ENCODE measurements at regions not wholly inside any gene's neighbourhood (a gene's known extent, or its start where the extent isn't known, plus 50 kb on each side); places are given as distances from the start of the nearest gene placed in this dataset.

- TF ChIP-seq REST (IDR thresholded peaks at IDR 0.05; ENCODE audit: insufficient read depth in 1 of 2, low read depth in 2 of 2, low read length in 2 of 2) (no peak), POLR2AphosphoS5 (IDR thresholded peaks at IDR 0.05; ENCODE audit: low read depth, low read length) (no peak), FOXP2 (optimal IDR thresholded peaks at IDR 0.05; ENCODE audit: borderline replicate concordance, extremely low read depth, extremely low read length, insufficient read depth) (no peak), TAF1 (IDR thresholded peaks at IDR 0.05; ENCODE audit: borderline replicate concordance, insufficient read depth, low read length) (no peak), SIN3A (IDR thresholded peaks at IDR 0.05; ENCODE audit: borderline replicate concordance, insufficient read depth, low read length) (no peak)
Measured at GRCh38 chr6:56724455-56724854, 81.8 kb upstream of the DST start.

GRCh38 chr6:56720882-56721281, 78.2 kb upstream of the DST start:
- TF ChIP-seq SIN3A (IDR thresholded peaks at IDR 0.05; ENCODE audit: borderline replicate concordance, insufficient read depth, low read length) (no peak), POLR2AphosphoS5 (IDR thresholded peaks at IDR 0.05; ENCODE audit: low read depth, low read length) (no peak), REST (IDR thresholded peaks at IDR 0.05; ENCODE audit: insufficient read depth in 1 of 2, low read depth in 2 of 2, low read length in 2 of 2) (no peak), TAF1 (IDR thresholded peaks at IDR 0.05; ENCODE audit: borderline replicate concordance, insufficient read depth, low read length) (no peak), FOXP2 (optimal IDR thresholded peaks at IDR 0.05; ENCODE audit: borderline replicate concordance, extremely low read depth, extremely low read length, insufficient read depth) (no peak)

GRCh38 chr6:56718236-56718635, 75.5 kb upstream of the DST start:
- TF ChIP-seq TAF1 (IDR thresholded peaks at IDR 0.05; ENCODE audit: borderline replicate concordance, insufficient read depth, low read length) (no peak), FOXP2 (optimal IDR thresholded peaks at IDR 0.05; ENCODE audit: borderline replicate concordance, extremely low read depth, extremely low read length, insufficient read depth) (no peak)

GRCh38 chr6:56716229-56716628, 73.5 kb upstream of the DST start:
- TF ChIP-seq POLR2AphosphoS5 (IDR thresholded peaks at IDR 0.05; ENCODE audit: low read depth, low read length) (no peak), FOXP2 (optimal IDR thresholded peaks at IDR 0.05; ENCODE audit: borderline replicate concordance, extremely low read depth, extremely low read length, insufficient read depth) (no peak), TAF1 (IDR thresholded peaks at IDR 0.05; ENCODE audit: borderline replicate concordance, insufficient read depth, low read length) (no peak)

GRCh38 chr6:56715741-56716140, 73.1 kb upstream of the DST start:
- TF ChIP-seq POLR2AphosphoS5 (IDR thresholded peaks at IDR 0.05; ENCODE audit: low read depth, low read length) (no peak), REST (IDR thresholded peaks at IDR 0.05; ENCODE audit: insufficient read depth in 1 of 2, low read depth in 2 of 2, low read length in 2 of 2) (no peak), FOXP2 (optimal IDR thresholded peaks at IDR 0.05; ENCODE audit: borderline replicate concordance, extremely low read depth, extremely low read length, insufficient read depth) (no peak), SIN3A (IDR thresholded peaks at IDR 0.05; ENCODE audit: borderline replicate concordance, insufficient read depth, low read length) (no peak), TAF1 (IDR thresholded peaks at IDR 0.05; ENCODE audit: borderline replicate concordance, insufficient read depth, low read length) (no peak)

- TF ChIP-seq FOXP2 (optimal IDR thresholded peaks at IDR 0.05; ENCODE audit: borderline replicate concordance, extremely low read depth, extremely low read length, insufficient read depth) (no peak), REST (IDR thresholded peaks at IDR 0.05; ENCODE audit: insufficient read depth in 1 of 2, low read depth in 2 of 2, low read length in 2 of 2) (no peak), POLR2AphosphoS5 (IDR thresholded peaks at IDR 0.05; ENCODE audit: low read depth, low read length) (no peak), SIN3A (IDR thresholded peaks at IDR 0.05; ENCODE audit: borderline replicate concordance, insufficient read depth, low read length) (no peak), TAF1 (IDR thresholded peaks at IDR 0.05; ENCODE audit: borderline replicate concordance, insufficient read depth, low read length) (no peak)
Measured at GRCh38 chr6:56714982-56715456, 72.3 kb upstream of the DST start.
